H54 (cell line): ENCODE measurements at regions not wholly inside any gene's neighbourhood (a gene's known extent, or its start where the extent isn't known, plus 50 kb on each side); places are given as distances from the start of the nearest gene placed in this dataset.

ENCODE experiments used
- DNase-seq: peaks from one replicate; pipeline ENCODE4 v3.0.0; 2011; ENCODE audit warnings: low spot score, mixed read lengths; ENCODE audit not compliant: insufficient read length
- FAIRE-seq: peaks from 3 replicates; lab custom pipeline; 2011; peaks lifted over from hg19 to GRCh38; lab: Jason Lieb, UNC
- POLR2A ChIP-seq: IDR thresholded peaks from 2 replicates; pipeline ENCODE4 v1.6.1; 2011; ENCODE audit warnings: low read depth, mild to moderate bottlenecking, low read length

DNA sequence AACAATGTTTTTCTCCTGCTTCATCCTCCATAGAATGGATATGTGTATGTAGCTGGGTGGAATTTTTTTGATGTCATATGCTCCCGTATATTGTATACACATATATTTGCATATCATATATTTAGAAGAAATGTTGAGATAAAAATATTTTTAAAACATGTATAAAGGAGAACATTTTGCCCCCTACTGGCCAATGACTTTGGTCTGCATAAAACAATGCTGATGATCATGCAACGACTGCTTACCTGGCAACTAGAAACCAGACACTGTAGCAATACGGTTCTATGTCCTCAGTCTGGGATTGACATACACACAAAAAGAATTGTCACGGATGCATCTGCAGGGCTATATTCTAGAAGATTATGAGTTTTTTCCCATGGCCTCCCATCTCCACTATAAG lies 503.6 kb downstream of the ELAVL2 start:
- no peak for TF ChIP-seq POLR2A
- no peak for FAIRE-seq
- no peak for DNase-seq

DNA sequence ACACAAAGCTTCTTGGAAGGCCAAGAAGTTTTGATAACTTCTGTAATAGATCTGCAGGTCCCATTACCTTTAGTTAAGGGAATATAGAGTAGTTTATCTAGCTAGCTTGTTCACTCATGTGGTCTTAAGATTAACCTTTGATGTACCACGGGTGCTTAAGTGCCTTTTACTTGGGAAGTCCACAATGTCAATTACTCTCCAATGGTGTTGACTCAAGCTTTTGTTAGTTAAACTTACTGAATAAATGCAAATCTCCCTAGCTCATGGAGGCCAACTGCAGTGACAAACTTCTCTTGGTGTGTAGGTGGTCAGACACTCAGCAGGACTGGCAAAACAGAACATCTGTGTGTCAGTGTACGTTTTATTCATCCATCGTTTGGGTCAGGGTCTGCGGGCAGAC lies 501.5 kb downstream of the ELAVL2 start:
- no peak for TF ChIP-seq POLR2A
- DNase-seq: no peak
- FAIRE-seq: no peak

DNA sequence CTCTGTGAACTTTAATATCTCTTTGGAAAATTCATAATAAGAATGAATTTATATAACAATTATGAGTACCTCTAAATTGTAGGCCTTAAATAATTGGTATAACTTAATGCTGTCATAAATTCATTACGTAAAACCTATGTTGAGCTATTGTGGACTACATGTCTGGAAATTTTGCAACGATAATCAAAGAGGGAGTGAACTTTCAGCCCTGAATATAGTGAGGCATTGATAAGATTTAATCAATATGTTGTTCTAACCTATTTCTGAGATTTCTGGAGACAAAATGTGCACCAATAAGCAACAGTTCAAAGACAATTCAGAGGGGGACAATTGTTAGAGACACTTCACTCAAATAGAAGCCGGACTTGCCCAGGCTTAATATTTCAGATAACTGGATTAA lies 499.4 kb downstream of the ELAVL2 start:
- TF ChIP-seq POLR2A: no peak
- FAIRE-seq: no peak
- DNase-seq: no peak

DNA sequence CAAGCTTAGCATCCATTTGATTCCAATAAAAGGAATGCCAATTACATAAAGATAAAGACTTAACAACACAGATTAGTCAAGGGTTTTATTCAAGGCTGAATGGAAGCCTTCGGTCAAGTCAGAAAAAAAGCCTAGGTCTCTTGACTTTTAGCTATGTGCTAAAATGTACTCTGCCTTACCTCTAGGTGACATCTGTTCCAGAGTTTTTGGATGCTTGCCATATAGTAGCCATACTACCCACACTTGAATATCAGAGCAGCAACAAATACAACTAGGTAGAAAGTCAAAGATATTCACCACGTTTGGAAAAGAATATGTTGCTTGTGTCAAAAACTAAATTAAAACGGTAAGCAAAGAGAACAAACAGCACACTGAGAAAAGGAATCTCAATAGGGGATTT lies 484.7 kb downstream of the ELAVL2 start:
- no peak for FAIRE-seq
- DNase-seq: no peak
- TF ChIP-seq POLR2A: no peak

- DNase-seq: peak; percentile 1
- FAIRE-seq: peak; percentile 27
- TF ChIP-seq POLR2A: no peak
Observed at GRCh38 chr9:23342291-23342690, 483.7 kb downstream of the ELAVL2 start.

DNA sequence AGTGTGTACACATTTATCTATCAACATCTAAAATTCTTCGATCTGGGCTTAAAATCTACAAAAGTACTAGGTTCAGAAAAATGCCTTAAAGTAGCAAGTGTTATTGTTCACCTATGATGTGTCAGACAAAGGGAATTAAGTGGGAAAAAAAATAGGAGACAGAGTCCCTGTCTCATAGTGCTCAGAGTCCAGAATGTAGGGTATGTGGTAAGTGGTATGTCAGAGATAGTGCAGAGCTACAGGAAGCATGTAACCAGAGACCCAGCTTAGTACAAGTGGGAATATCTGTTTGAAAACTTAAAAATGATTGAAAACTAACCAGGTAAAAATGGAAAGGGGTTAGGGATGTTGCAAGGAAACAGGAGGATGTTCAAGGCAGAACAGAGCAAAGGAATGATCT lies 482.8 kb downstream of the ELAVL2 start:
- no peak for DNase-seq
- no peak for TF ChIP-seq POLR2A
- FAIRE-seq: no peak

GRCh38 chr9:23361096-23361495 lies 464.9 kb downstream of the ELAVL2 start:
- no peak for TF ChIP-seq POLR2A
- DNase-seq (no peak), FAIRE-seq (no peak)

DNA sequence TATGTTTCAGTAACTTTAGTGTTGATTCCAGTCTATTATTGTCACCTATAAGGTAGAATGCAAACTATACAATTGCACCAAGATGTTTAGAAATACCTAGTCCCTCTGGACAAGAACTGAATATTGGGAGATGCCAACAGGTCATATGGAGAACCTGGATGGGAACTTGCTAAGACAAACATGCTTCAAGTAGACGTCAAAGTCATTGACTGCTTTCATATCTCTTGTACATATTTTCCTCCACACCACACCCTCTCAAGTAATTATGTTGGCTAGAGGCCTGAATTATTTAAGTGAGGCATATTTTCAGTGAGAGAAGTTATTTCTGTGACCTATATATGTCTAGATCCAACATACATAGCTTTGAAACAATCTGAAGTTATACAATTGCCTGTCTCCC lies 453.3 kb downstream of the ELAVL2 start:
- DNase-seq (no peak), FAIRE-seq (no peak)
- TF ChIP-seq POLR2A: no peak

- no peak for TF ChIP-seq POLR2A
- DNase-seq (no peak), FAIRE-seq (no peak)
Observed at GRCh38 chr9:23375511-23375910, 450.5 kb downstream of the ELAVL2 start.

- no peak for DNase-seq
- TF ChIP-seq POLR2A: no peak
- FAIRE-seq: no peak
Observed at GRCh38 chr9:23379842-23380241, 446.2 kb downstream of the ELAVL2 start.

GRCh38 chr9:23380821-23381220 lies 445.2 kb downstream of the ELAVL2 start:
- FAIRE-seq (no peak), DNase-seq (no peak)
- TF ChIP-seq POLR2A: no peak

DNA sequence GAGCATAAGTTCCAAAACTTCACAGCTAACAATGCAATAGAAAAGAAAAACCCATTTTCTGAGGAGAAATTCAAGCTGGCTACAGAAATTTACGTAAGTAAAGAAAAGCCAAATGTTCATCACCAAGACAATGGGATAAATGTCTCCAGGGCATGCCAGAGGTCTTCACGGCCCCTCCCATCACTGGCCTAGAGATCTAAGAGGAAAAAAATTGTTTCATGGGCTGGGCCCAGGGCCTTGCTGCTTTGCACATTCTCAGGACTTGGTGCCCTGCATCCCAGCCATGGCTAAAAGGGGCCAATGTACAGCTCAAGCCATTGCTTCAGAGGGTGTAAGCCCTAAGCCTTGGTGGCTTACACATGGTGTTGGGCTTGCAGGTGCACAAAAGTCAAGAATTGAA lies 443.6 kb downstream of the ELAVL2 start:
- DNase-seq (no peak), FAIRE-seq (no peak)

GRCh38 chr9:23394189-23394588 lies 431.9 kb downstream of the ELAVL2 start:
- no peak for TF ChIP-seq POLR2A
- no peak for FAIRE-seq
- no peak for DNase-seq

More for the DNA sequence above, 443.6 kb downstream of the ELAVL2 start:
- no peak for TF ChIP-seq POLR2A

- FAIRE-seq (no peak), DNase-seq (no peak)
- no peak for TF ChIP-seq POLR2A
Observed at GRCh38 chr9:23408874-23409273, 417.2 kb downstream of the ELAVL2 start.

DNA sequence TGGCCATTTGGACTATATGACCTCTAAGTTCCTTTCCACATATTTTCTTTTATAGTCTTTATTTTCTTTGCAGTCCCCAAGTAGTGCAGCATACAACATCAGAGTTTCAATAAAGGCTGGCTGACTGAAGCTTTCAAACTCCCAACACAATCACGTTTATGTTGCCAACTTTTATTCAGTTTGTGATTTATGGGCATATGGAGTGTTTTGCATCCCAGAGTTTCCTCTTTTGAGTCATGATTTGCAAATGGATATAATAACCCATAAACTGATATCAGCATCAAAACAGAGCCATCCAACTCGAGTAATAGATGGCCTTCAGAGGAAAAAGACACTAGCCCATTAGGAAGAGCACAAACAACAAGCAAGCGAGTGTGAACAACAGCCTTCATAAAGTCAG lies 414.0 kb downstream of the ELAVL2 start:
- FAIRE-seq: no peak
- no peak for DNase-seq
- no peak for TF ChIP-seq POLR2A

- TF ChIP-seq POLR2A: no peak
Observed at GRCh38 chr9:23412458-23412857, 413.6 kb downstream of the ELAVL2 start.

More at GRCh38 chr9:23412458-23412857, 413.6 kb downstream of the ELAVL2 start:
- FAIRE-seq (no peak), DNase-seq (no peak)
